ENCODE measurements at regions not wholly inside any gene's neighbourhood (a gene's known extent, or its start where the extent isn't known, plus 50 kb on each side); places are given as distances from the start of the nearest gene placed in this dataset.
"Not testable (repeated sequence)": the region's sequence is repeated elsewhere in the genome, so short reads cannot be mapped to it uniquely, and the experiment has no call there.

- no peaks in the 10 kb centered on the region for H3K27me3 ChIP-seq
- WGBS, 5 donors = 85 to 100% (median 90%) methylated on average over 1 of the region's 1 CpG
- DNase-seq = no peak
- intact Hi-C loops (cut with DNase I; ENCODE audit: low total_unique reads) = no loop called here
- no peaks in the 10 kb centered on the region for H3K9me3 ChIP-seq
- H3K4me1 ChIP-seq = no peaks in the 10 kb centered on the region
- no peak overlapping the region for H3K4me3 ChIP-seq
- TF ChIP-seq POLR2AphosphoS5 (IDR thresholded peaks at IDR 0.05) (no peak), CTCF (IDR thresholded peaks at IDR 0.05) (no peak), EP300 (IDR thresholded peaks at IDR 0.05) (no peak), POLR2A (IDR thresholded peaks at IDR 0.05) (no peak)
- no peak overlapping the region for H3K27ac ChIP-seq
- H3K36me3 ChIP-seq = no peaks in the 10 kb centered on the region
Observed at GRCh38 chr4:147246096-147246495, 234.8 kb upstream of the EDNRA start.

- intact Hi-C loops (cut with DNase I; ENCODE audit: low total_unique reads) = not testable (repeated sequence)
Observed at GRCh38 chr4:147246528-147246927, 234.4 kb upstream of the EDNRA start.

GRCh38 chr4:147247579-147247978 is 233.3 kb upstream of the EDNRA start:
- H3K27me3 ChIP-seq = no peaks in the 10 kb centered on the region
- H3K36me3 ChIP-seq = no peaks in the 10 kb centered on the region
- H3K4me3 ChIP-seq = no peak overlapping the region
- intact Hi-C loops (cut with DNase I; ENCODE audit: low total_unique reads) = no loop called here
- H3K4me1 ChIP-seq = no peaks in the 10 kb centered on the region
- no peak overlapping the region for H3K27ac ChIP-seq
- WGBS, 5 donors = 44 to 58% (median 53%) methylated on average over 2 of the region's 2 CpGs
- H3K9me3 ChIP-seq = no peaks in the 10 kb centered on the region
- TF ChIP-seq POLR2A (IDR thresholded peaks at IDR 0.05) (no peak), POLR2AphosphoS5 (IDR thresholded peaks at IDR 0.05) (no peak), EP300 (IDR thresholded peaks at IDR 0.05) (no peak), CTCF (IDR thresholded peaks at IDR 0.05) (no peak)
- DNase-seq = no peak

More at GRCh38 chr4:147246528-147246927, 234.4 kb upstream of the EDNRA start:
- H3K4me3 ChIP-seq, H3K4me1 ChIP-seq, H3K27me3 ChIP-seq, DNase-seq, H3K36me3 ChIP-seq, H3K27ac ChIP-seq, H3K9me3 ChIP-seq: not testable (repeated sequence)
- 93 to 100% (median 98%) methylated on average over 1 to 2 of the region's 2 CpGs for WGBS, 5 donors

GRCh38 chr4:147250062-147250461 is 230.8 kb upstream of the EDNRA start:
- Histone ChIP-seq H3K4me3 (no peak overlapping the region), H3K27ac (no peak overlapping the region), H3K27me3 (no peaks in the 10 kb centered on the region), H3K4me1 (no peaks in the 10 kb centered on the region), H3K9me3 (peaks cover 0 to 2% (median under 1%) of the 10 kb centered on the region in 4 donors), H3K36me3 (no peaks in the 10 kb centered on the region)
- TF ChIP-seq EP300 (IDR thresholded peaks at IDR 0.05) = no peak
- TF ChIP-seq POLR2A (IDR thresholded peaks at IDR 0.05) = no peak
- no peak for TF ChIP-seq POLR2AphosphoS5 (IDR thresholded peaks at IDR 0.05)
- no peak for TF ChIP-seq CTCF (IDR thresholded peaks at IDR 0.05)
- no peak for DNase-seq
- intact Hi-C loops (cut with DNase I; ENCODE audit: low total_unique reads) = no loop called here

GRCh38 chr4:147255268-147255667 is 225.6 kb upstream of the EDNRA start:
- H3K27me3 ChIP-seq; H3K9me3 ChIP-seq; intact Hi-C loops (cut with DNase I; ENCODE audit: low total_unique reads); DNase-seq; H3K27ac ChIP-seq; H3K4me3 ChIP-seq; H3K4me1 ChIP-seq; H3K36me3 ChIP-seq: not testable (repeated sequence)
- 80 to 85% (median 81%) methylated on average over 11 of the region's 11 CpGs for WGBS, 5 donors

GRCh38 chr4:147259271-147259670 is 221.6 kb upstream of the EDNRA start:
- H3K9me3 ChIP-seq; H3K4me1 ChIP-seq; DNase-seq; intact Hi-C loops (cut with DNase I; ENCODE audit: low total_unique reads); H3K27me3 ChIP-seq; H3K27ac ChIP-seq; H3K36me3 ChIP-seq; H3K4me3 ChIP-seq: not testable (repeated sequence)
- 78 to 100% (median 95%) methylated on average over 1 of the region's 1 CpG for WGBS, 5 donors
